ENCODE measurements at regions not wholly inside any gene's neighbourhood (a gene's known extent, or its start where the extent isn't known, plus 50 kb on each side); places are given as distances from the start of the nearest gene placed in this dataset.

GRCh38 chr6:122082370-122082769 lies 317.1 kb upstream of the HSF2 start:
- no peak for DNase-seq

DNA sequence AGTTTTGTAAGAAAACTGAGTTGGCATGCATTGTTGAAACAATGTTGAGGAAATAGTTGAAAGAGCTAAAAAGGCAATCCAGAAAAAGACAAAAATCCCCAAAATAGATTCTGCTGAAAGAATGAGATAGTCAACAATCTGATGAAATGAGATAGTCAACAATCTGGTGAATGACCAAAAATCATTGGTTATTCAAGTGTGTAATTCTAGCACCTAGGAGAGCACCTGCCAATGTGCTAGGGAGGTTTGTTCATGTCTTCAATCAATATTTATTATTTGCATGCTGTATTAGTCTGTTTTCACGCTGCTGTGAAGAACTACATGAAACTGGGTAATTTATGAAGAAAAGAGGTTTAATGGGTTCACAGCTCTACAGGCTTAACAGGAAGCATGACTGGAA lies 307.1 kb upstream of the HSF2 start:
- DNase-seq, result no peak

DNA sequence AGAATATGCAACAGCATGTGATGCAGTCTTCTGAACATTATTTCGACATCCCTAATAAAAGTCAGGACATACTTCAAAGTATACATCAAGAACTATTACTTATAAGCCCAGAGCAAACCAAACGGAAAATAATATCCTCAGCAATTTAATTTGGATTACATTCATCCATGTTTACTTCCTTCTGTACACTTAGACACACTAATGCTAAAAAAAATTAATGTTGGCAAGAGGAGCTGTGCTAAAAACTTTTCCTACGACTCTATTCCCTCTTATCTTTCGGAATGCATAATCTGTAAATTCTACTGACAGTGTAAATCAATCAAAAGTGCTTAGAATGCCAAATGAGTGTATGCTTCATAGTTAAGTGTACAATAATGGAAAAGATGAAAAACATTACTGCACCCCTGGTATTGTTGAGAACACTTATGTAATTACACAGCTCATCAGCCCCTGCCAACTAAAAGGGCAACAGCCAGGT lies 301.2 kb upstream of the HSF2 start:
- no peak for DNase-seq

DNA sequence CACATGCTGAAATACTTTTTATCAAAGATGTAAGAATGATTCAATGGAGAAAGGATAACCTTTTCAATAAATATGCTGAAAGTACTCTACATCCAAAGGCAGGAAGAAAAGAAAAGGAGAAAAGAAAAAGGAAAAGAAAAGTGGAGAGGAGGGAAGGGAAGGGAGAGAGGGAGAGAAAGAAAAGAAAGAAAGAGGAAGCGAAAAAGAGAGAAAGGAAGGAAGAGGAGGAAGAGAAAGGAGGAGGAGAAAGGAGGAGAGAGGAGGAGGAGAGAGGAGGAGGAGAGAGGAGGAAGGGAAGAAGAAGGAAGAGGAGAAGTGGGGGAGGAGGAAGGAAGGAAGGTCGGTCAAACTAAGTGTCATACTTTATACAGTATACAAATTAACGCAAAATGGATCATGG lies 297.4 kb upstream of the HSF2 start:
- DNase-seq, result no peak

GRCh38 chr6:122107256-122107852 lies 292.1 kb upstream of the HSF2 start:
- DNase-seq, result no peak

GRCh38 chr6:122109075-122109474 lies 290.4 kb upstream of the HSF2 start:
- DNase-seq, result no peak

- DNase-seq, result no peak
Measured at GRCh38 chr6:122114717-122115116, 284.7 kb upstream of the HSF2 start.

DNA sequence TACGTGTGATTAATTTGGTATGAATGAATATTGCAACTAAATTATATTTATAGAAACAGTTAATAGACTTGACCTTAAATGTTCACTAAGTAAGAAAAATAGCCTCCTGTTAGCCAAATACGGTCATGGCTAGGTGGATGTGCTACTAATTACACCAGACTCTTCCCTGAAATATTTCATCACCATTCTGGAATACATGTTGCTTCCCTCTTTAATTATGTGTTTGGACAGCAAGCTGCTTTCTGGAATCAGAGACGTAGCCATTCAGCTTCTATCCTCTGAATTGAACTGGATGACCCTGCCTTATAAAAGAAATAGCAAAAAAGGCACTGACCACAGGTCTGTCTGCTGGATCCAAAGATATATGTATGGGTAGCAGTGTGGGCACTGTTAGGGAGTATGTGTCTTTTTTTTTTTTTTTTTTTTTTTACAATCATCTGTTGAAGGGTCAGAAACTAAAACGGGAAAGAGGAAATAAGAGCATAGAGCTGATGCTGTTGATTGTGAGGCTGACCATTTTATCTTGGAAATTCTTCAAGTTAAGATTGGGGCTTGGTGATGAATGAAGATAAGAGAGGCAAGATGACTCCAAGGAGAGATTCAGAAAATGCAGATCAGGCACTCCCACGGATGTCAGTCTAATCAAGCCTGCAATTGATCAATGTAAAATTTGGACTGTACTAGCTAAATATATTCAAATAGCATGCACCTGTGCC lies 283.2 kb upstream of the HSF2 start:
- no peak for DNase-seq

GRCh38 chr6:122116835-122117627 lies 282.4 kb upstream of the HSF2 start:
- no peak for DNase-seq

DNA sequence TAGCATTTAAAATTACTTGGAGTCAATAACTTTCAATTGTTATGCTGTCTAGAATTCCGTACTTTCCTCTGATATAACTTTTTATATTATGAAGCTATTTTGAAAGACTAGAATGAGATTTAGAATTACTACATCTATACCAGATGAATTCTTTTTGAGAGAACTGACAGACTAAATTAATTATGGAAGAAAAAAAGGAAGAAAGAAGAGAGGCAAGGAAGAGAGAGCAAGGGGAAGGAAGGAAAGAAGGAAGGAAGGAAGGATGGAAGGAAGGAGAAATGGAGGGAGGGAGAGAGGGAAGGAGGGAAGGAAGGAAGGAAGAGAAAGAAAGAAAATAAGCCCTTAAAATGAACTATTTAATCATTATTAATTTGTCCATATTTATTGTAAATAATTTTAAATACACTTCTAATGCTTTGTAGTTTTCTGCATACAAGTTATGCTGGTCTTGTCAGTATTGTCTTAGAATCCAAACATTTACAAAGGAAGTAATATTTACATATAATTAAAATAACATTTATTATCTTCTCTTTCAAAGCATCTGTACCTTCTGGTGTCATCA lies 280.4 kb upstream of the HSF2 start:
- no peak for DNase-seq

DNA sequence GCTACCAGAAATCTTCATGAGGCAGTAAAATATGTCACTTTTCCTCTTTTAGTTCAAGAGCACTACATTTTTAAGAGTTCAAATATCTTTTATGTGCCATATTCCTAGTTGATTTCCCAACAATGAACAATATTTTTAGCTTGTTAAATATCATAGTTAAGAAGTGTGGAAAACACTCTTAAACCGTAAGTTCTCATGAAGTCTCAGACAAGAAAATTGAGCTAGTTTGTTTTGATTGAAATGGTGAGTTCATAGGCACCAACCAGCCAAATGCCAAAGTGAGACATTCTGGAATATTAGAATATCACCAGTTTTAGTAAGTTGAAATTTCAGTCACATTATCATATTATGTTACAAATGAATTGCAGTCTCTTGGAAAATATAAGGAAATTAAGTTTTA lies 277.2 kb upstream of the HSF2 start:
- DNase-seq, result no peak

DNA sequence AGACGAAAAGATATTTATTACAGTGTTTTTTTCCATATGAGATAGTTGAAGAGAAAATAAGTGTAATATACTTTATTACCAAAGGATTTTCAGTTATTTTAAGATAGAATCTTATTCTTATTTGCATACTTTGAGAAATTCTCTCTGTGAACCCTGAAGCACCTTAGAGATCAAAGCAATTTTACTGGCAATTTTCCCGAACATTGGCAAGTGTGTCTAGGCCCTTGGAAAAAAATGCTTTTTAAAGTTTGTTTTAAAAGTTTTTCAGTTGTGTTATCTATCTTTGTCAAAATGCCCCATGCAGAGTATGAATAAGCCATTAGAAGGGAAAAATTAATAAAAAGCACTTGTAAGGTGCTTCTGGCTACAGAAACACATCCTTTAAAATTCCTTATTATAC lies 276.8 kb upstream of the HSF2 start:
- no peak for DNase-seq

DNA sequence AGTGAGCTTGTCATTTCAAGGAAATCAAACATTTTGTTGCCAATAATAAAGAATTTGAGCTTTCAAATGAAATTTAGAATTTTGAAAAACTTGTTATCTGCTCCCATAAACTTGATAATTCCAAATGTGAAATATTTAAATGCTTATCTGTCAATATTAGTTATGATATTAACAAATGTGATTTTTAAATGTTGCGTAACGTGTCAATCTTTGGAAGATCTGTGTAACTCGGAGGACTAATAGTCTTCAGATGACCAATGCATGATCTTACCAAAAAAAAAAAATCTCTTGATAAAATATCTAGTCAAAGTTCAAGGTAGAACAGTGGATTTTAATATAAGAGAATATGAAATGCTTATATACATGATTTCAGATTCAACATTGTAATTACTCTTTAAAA lies 274.5 kb upstream of the HSF2 start:
- no peak for DNase-seq

- DNase-seq, result no peak
Measured at GRCh38 chr6:122126894-122127293, 272.6 kb upstream of the HSF2 start.

- no peak for DNase-seq
Measured at GRCh38 chr6:122128445-122128844, 271.0 kb upstream of the HSF2 start.

DNA sequence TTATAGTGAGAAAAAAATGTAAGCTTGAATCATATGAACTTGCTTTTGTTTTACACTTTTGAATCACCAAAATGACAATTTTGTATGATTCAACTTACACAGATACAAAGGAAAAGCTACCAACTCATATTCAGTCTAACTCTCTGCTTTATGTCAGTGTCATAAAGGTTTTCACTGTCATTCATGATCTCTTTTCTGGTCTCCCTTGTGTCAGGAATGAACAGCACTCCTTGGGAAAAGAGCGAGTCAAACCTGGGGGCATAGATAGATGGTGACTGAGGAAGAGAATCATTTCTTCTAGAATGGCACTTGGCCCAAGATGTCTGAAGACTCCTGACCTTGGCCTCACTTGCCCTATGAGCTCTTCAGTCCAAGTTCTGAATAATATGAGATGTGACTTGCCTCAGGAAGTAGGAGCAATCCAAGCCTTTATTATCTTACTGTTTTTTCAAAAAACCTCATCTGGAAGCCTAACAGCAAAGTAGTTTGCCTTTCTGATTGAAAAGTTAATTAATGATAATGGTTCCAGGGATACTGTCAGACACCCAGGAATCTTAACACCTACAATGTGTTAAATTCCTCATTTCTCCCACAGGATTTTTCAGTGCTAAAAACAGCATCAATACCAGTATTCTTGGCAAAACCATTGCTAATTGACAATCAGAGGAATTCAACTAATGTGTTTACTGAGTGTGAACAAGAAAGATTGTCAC lies 270.0 kb upstream of the HSF2 start:
- no peak for DNase-seq

DNA sequence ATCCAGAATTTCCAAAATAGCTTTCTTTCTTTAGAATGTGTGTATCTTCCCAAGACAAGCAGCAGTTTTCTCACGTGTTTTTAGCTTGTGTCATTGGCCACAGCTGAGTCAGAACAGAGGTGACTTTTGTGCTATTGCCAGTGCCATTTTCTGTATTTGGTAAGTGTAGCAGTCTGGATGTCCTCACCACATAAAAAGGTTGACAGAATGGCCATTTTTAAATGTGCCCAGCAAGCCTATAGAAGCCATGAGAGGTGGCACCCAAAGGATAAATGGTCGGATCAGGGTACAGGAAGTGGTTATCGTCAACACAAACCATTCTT lies 269.5 kb upstream of the HSF2 start:
- DNase-seq, result no peak

DNA sequence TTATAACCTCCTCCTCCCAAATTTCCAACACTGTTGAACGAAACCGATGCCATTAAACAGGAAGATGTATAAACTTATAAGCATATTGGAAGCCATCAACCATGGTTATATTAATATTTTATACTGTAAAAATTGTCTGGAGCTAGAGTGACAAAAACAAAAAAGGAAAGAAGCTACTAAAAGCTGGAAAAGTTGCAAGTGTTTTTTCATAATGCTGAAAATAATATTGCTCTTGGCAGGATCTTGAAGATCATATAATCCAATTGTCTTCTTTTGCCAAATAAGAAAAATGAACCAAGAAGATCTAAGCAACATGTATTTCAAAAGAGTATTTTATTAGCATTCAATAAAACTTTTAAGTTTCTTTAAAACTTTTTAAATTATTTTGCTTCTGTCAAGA lies 268.9 kb upstream of the HSF2 start:
- DNase-seq, result no peak

- DNase-seq, result no peak
Measured at GRCh38 chr6:122136386-122136785, 263.1 kb upstream of the HSF2 start.

DNA sequence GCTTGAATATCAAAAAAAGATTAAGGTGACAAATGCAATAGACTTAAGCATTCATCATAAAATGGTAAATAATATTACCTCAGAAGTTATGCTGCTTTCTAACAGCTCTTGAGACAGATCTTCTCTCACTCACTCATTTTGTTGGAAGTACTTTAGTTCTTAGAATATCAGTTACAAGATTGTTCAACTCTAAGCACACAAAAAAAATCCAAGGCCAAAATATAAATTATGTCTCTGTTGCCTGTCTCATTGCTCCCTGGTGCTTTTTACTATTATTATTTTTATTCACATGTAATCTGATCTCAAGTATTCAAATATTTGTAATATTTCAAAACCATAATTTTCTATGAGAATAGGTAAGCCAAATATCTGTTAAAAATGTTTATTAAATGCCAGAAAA lies 259.4 kb upstream of the HSF2 start:
- no peak for DNase-seq

GRCh38 chr6:122141246-122141645 lies 258.2 kb upstream of the HSF2 start:
- DNase-seq, result no peak

DNA sequence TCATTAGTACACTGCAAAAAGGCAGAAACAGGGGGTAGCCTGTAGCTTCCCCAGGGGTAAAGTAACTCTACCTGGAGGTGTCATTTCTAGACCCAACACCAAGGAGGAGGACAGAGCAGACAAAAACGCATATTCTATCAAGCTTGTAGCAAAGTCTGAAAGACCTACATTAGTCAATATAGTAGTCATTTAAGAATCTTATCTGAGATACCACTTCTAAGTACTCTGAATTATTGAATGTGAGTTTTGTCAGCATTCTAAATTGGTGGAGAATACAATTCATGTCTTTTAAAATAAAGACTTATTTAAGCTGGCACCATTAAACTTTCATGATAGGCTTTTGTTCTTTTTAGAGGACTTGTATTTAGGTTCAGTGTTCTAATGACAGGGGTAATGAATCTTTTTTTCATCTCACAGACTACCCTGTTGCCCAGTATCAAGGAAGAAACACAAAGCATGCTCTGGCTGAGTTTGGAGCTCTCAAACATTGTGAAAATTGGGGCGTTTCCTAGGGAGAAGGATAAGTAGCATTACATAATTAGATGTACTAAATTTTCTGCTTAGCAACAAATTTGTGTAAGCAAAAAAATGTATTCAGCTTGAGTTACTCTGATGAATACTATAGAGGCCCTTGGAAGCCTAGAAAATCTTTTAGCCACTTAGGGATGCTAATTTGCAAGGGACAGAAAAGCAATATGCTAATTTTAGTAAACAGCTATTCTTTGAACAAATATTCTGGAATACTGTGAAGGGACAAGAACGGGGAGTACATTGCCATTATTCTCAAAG lies 255.4 kb upstream of the HSF2 start:
- DNase-seq, result no peak

Data from stimulated activated CD4-positive, alpha-beta T cell treated with anti-CD3 and anti-CD28 coated beads, Interleukin-4, amount 100 ng/mL, for 4 hours (primary cell).